ENCODE measurements at regions not wholly inside any gene's neighbourhood (a gene's known extent, or its start where the extent isn't known, plus 50 kb on each side); places are given as distances from the start of the nearest gene placed in this dataset.

GRCh38 chr14:87809261-87809660 lies 183.7 kb downstream of the GALC start:
- ChIA-PET CTCF (no interaction called here), POLR2A (no interaction called here)
- no peaks in the 10 kb centered on the region for H3K36me3 ChIP-seq (ENCODE audit: control insufficient read depth in 2 of 2, extremely low read depth in 1 of 2, insufficient read depth in 2 of 2, low read length in 2 of 2)
- no peak overlapping the region for H2AFZ ChIP-seq (ENCODE audit: low read depth, low read length)
- H3K9me3 ChIP-seq (replicated peaks; ENCODE audit: control insufficient read depth, insufficient read depth, low read length), result no peaks in the 10 kb centered on the region
- H3K4me3 ChIP-seq (replicated peaks in 1 of 3; ENCODE audit: insufficient read depth in 1 of 3, low read depth in 1 of 3, low read length in 3 of 3), result no peak overlapping the region
- no peaks in the 10 kb centered on the region for H4K20me1 ChIP-seq (replicated peaks; ENCODE audit: control insufficient read depth, extremely low read depth, insufficient read depth, low read length)
- intact Hi-C loops (cut with micrococcal nuclease), result no loop called here
- dilution Hi-C loops (cut with MboI; ENCODE audit: extremely low pct_ligation_motif_present, low sequenced_read_pairs), result no loop called here
- no peak overlapping the region for H3K9ac ChIP-seq (replicated peaks; ENCODE audit: extremely low read depth, insufficient read depth, low read length)
- no peaks in the 10 kb centered on the region for H3K79me2 ChIP-seq (ENCODE audit: control insufficient read depth, insufficient read depth, low read length)
- DNase-seq (ENCODE audit: low read depth, low spot score), result no peak
- TF ChIP-seq, protein P1, sequence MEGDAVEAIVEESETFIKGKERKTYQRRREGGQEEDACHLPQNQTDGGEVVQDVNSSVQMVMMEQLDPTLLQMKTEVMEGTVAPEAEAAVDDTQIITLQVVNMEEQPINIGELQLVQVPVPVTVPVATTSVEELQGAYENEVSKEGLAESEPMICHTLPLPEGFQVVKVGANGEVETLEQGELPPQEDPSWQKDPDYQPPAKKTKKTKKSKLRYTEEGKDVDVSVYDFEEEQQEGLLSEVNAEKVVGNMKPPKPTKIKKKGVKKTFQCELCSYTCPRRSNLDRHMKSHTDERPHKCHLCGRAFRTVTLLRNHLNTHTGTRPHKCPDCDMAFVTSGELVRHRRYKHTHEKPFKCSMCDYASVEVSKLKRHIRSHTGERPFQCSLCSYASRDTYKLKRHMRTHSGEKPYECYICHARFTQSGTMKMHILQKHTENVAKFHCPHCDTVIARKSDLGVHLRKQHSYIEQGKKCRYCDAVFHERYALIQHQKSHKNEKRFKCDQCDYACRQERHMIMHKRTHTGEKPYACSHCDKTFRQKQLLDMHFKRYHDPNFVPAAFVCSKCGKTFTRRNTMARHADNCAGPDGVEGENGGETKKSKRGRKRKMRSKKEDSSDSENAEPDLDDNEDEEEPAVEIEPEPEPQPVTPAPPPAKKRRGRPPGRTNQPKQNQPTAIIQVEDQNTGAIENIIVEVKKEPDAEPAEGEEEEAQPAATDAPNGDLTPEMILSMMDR (IDR thresholded peaks at IDR 0.05; ENCODE audit: extremely low read depth in 1 of 2, insufficient read depth in 1 of 2, low read depth in 1 of 2, low read length in 2 of 2), result no peak
- TF ChIP-seq JUN (IDR thresholded peaks at IDR 0.05; ENCODE audit: borderline replicate concordance, insufficient read depth, insufficient read length, low read depth), result no peak
- TF ChIP-seq, protein P2, sequence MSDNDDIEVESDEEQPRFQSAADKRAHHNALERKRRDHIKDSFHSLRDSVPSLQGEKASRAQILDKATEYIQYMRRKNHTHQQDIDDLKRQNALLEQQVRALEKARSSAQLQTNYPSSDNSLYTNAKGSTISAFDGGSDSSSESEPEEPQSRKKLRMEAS (IDR thresholded peaks at IDR 0.05; ENCODE audit: insufficient read depth, insufficient read length), result no peak
- no peak for TF ChIP-seq GATA2 (IDR thresholded peaks at IDR 0.05; ENCODE audit: insufficient read depth, insufficient read length, low read depth, low read length)
- no peak for TF ChIP-seq MYC (IDR thresholded peaks at IDR 0.05; ENCODE audit: low read depth, low read length)
- no peak for TF ChIP-seq FOS (IDR thresholded peaks at IDR 0.05; ENCODE audit: borderline replicate concordance, insufficient read depth, low read length)
- TF ChIP-seq EZH2 (IDR thresholded peaks at IDR 0.05; ENCODE audit: borderline replicate concordance, low read depth, low read length, severe bottlenecking), result no peak
- no peak for TF ChIP-seq POLR2A (IDR thresholded peaks at IDR 0.05; ENCODE audit: low read depth, low read length)
- no peak for TF ChIP-seq POLR2AphosphoS5 (IDR thresholded peaks at IDR 0.05; ENCODE audit: insufficient read depth, low read depth, low read length)
- no peak overlapping the region for H3K27ac ChIP-seq (ENCODE audit: insufficient read depth, low read depth, low read length)
- BruUV-seq (replicated peaks), result no TSS peak
- H3K9me1 ChIP-seq (replicated peaks; ENCODE audit: control insufficient read depth, extremely low read depth, insufficient read depth, low read length), result no peaks in the 10 kb centered on the region
- no peaks in the 10 kb centered on the region for H3K4me1 ChIP-seq (ENCODE audit: control insufficient read depth, extremely low read depth, insufficient read depth, low read length)
- no peaks in the 10 kb centered on the region for H3K27me3 ChIP-seq (ENCODE audit: control insufficient read depth in 2 of 2, insufficient read depth in 2 of 2, low read length in 2 of 2)
- FAIRE-seq, result no peak
- H3K4me2 ChIP-seq (ENCODE audit: insufficient read depth, low read length), result no peak overlapping the region
